ENCODE measurements at regions not wholly inside any gene's neighbourhood (a gene's known extent, or its start where the extent isn't known, plus 50 kb on each side); places are given as distances from the start of the nearest gene placed in this dataset.

- TF ChIP-seq POLR2AphosphoS5 (IDR thresholded peaks at IDR 0.05; ENCODE audit: low read depth) (no peak), SPI1 (IDR thresholded peaks at IDR 0.05; ENCODE audit: borderline replicate concordance, low read depth) (no peak), GABPA (IDR thresholded peaks at IDR 0.05; ENCODE audit: low read depth) (no peak), REST (IDR thresholded peaks at IDR 0.05; ENCODE audit: insufficient replicate concordance, low read depth) (no peak), CTCF (IDR thresholded peaks at IDR 0.05; ENCODE audit: insufficient read depth, low read length) (no peak)
- DNase-seq (ENCODE audit: low read depth in 1 of 2, low spot score in 1 of 2), result no peak
- Histone ChIP-seq H3K27ac (replicated peaks) (no peak overlapping the region), H3K4me3 (replicated peaks; ENCODE audit: insufficient read depth, low read length) (no peak overlapping the region), H3K27me3 (ENCODE audit: insufficient read depth, poor library complexity, severe bottlenecking) (no peaks in the 10 kb centered on the region)
Observed at GRCh38 chr6:134424798-134425170, 106.9 kb upstream of the SGK1 start.

GRCh38 chr6:134424165-134424797 lies 106.4 kb upstream of the SGK1 start:
- TF ChIP-seq CTCF (IDR thresholded peaks at IDR 0.05; ENCODE audit: insufficient read depth, low read length) (no peak), GABPA (IDR thresholded peaks at IDR 0.05; ENCODE audit: low read depth) (no peak), POLR2AphosphoS5 (IDR thresholded peaks at IDR 0.05; ENCODE audit: low read depth) (no peak), SPI1 (IDR thresholded peaks at IDR 0.05; ENCODE audit: borderline replicate concordance, low read depth) (no peak), REST (IDR thresholded peaks at IDR 0.05; ENCODE audit: insufficient replicate concordance, low read depth) (no peak)
- Histone ChIP-seq H3K27ac (replicated peaks) (no peak overlapping the region), H3K4me3 (replicated peaks; ENCODE audit: insufficient read depth, low read length) (no peak overlapping the region), H3K27me3 (ENCODE audit: insufficient read depth, poor library complexity, severe bottlenecking) (no peaks in the 10 kb centered on the region)
- DNase-seq (ENCODE audit: low read depth in 1 of 2, low spot score in 1 of 2), result no peak

GRCh38 chr6:134422426-134423231 lies 104.7 kb upstream of the SGK1 start:
- no peak for DNase-seq (ENCODE audit: low read depth in 1 of 2, low spot score in 1 of 2)
- no peak for TF ChIP-seq CTCF (IDR thresholded peaks at IDR 0.05; ENCODE audit: insufficient read depth, low read length)
- TF ChIP-seq POLR2AphosphoS5 (IDR thresholded peaks at IDR 0.05; ENCODE audit: low read depth), result no peak
- TF ChIP-seq GABPA (IDR thresholded peaks at IDR 0.05; ENCODE audit: low read depth), result no peak
- no peak for TF ChIP-seq REST (IDR thresholded peaks at IDR 0.05; ENCODE audit: insufficient replicate concordance, low read depth)
- TF ChIP-seq SPI1 (IDR thresholded peaks at IDR 0.05; ENCODE audit: borderline replicate concordance, low read depth), result no peak
- no peaks in the 10 kb centered on the region for H3K27me3 ChIP-seq (ENCODE audit: insufficient read depth, poor library complexity, severe bottlenecking)
- H3K4me3 ChIP-seq (replicated peaks; ENCODE audit: insufficient read depth, low read length), result no peak overlapping the region
- no peak overlapping the region for H3K27ac ChIP-seq (replicated peaks)

All from HL-60 (cell line).